HG03103 (cell line): ENCODE measurements at regions not wholly inside any gene's neighbourhood (a gene's known extent, or its start where the extent isn't known, plus 50 kb on each side); places are given as distances from the start of the nearest gene placed in this dataset.

Experiments
- ATAC-seq: cut with Tn5 transposase; IDR thresholded peaks from one replicate; pipeline ENCODE4 v1.9.1; 2021; ENCODE audit warnings: low read depth; ENCODE audit not compliant: unreplicated experiment

- no peak for ATAC-seq
Observed at GRCh38 chr2:16214861-16215260, 274.5 kb downstream of the MYCN start.

- no peak for ATAC-seq
Observed at GRCh38 chr2:16214391-16214790, 274.0 kb downstream of the MYCN start.

DNA sequence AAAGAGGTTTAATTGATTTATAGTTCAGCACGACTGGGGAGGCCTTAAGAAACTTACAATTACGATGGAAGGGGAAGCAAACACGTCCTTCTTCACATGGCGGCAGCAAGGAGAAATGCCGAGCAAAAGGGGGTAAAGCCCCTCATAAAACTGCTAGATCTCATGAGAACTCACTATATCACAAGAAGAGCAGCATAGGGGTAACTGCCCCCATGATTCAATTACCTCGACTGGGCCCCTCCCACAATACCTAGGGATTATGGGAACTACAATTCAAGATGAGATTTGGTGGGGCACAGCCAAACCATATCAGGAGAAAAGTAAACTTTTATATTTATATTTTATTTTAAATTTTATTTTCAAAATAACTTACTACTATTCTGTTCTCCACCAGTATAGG lies 272.0 kb downstream of the MYCN start:
- no peak for ATAC-seq

DNA sequence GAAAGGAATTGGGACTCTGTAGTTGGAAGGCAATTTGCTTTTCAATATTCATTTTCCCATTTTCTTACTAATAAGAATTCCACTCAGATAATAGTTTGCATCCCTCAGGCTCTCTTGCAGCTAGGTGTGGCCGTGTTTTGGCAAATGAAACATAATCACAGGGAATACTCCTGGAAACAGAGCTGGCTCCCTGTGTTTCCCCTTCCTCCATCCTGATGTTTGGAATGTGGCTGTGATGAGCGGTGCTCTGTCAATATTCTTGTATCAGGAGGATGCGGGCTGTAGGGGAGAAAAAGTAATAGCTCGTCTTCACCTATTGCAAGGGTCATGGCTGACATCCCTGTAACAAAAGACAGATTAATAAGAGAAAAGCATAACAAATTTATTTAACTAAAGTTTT lies 271.0 kb downstream of the MYCN start:
- ATAC-seq: no peak

- no peak for ATAC-seq
Observed at GRCh38 chr2:16210841-16211240, 270.5 kb downstream of the MYCN start.

DNA sequence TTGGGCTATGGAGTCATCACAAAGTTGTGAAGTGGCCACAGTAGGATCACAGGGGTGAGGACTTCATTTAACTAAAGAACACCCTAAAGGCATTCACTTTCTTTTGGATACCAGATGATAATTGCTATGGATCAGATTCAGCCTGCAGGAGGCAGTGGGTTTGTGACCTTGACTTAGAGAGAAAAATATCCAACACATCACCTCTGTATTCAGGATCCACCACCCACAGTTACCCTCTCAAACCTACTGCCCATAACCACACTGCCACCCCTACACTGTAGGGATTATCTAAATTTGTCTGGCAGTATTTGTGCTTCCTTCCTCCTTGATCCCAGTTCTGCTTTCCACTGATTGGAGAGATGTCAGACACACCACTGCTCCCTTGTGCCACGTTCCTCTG lies 269.4 kb downstream of the MYCN start:
- no peak for ATAC-seq

DNA sequence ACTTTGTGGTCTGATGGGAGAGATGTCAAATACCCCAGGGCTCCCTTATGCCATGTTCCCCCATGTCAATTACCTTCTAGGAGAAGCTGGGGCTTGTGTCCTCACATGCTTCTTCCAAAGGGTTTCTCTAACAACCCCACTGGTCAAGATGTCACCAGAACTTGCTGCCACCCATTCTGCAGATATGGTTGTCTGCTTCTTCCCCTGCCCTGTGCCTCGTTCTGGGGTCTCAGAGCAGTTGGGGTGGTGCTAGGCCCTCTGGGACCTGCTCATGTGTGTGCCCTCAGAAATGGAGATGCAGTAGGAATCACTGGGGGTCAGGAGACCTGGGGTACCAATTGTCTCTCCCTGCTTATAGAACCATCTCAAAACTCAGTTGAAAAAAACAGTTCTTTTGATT lies 268.6 kb downstream of the MYCN start:
- ATAC-seq: no peak

DNA sequence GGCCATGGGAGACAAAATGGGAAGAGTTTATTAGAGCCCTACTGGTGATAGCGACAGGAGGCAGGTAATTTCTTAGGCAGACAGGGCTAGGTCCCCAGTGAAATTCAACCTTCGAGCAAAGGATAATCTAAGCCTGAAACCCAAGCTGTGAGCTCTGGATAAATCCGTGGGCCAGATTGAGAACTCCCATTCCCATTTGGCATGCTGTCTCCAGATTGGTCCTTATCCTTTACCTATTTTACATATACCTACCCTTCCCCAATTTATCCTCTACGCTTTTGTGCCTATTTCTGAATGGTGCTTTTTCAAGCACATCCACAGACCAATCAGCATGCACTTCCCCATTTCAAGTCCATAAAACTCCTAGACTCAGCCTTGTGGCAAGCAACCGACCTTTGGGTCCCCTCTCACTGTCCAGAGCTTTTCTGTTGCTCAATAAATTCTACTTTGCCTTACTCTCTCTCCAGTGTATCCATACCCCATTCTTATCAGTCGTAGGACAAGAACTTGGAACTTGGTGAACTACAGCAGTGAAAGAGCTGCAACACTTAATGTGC lies 268.0 kb downstream of the MYCN start:
- ATAC-seq: no peak

GRCh38 chr2:16207611-16208010 lies 267.3 kb downstream of the MYCN start:
- no peak for ATAC-seq

GRCh38 chr2:16207151-16207550 lies 266.8 kb downstream of the MYCN start:
- no peak for ATAC-seq

- no peak for ATAC-seq
Observed at GRCh38 chr2:16206191-16206944, 266.0 kb downstream of the MYCN start.

- no peak for ATAC-seq
Observed at GRCh38 chr2:16205631-16206030, 265.3 kb downstream of the MYCN start.

DNA sequence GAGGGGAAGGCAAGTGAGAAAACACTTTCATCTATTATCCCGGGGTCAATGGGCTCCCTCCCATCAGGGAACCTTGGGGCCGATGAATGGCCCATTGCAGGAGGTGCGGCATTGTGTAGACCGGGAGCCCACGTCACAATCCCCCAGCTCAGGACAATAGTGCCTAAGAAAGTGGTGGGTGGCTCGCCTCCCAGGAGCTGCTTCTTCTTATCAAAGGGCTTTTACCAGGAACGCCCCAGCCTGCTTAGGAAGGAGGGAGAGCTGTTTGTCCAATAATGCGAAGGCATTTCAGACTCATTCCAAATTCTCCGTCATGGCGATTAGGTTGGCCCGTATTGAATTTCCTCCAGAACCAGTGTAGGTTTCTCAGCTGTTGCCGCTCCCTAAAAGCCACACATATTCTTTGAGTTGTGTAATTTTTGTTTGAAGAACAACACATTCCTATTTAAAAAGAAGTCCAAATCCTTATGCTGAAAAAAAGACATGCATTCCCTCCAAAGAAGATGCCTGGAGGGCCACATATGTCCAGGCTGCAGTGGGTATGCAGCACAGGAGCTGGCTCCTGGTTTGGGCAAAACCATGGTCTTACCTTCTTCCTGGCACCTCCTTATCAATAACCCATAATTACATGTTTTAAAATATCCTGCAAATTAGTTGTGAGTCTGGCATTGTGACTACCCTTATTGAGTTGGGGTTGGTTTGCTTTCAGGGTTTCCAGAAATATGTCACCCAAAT lies 264.7 kb downstream of the MYCN start:
- no peak for ATAC-seq

DNA sequence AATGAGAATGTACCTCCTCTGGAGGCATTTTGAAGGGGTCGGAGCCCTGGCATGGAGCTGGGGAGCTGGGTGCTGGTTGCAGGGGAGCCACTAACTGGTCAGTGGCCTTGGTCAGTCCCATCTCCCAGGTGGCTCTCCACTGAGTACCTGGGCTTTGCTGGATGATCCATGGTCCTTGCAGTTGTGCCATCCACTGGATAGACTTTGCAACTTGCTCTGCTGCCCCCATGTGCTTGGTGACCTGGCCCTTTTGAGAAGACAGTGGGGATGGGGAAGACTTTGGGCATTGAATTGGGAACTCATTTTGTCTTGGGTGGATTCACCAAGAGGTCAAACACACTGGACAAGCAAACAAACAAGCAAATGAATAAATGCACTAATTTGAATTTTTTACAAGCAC lies 263.9 kb downstream of the MYCN start:
- no peak for ATAC-seq

DNA sequence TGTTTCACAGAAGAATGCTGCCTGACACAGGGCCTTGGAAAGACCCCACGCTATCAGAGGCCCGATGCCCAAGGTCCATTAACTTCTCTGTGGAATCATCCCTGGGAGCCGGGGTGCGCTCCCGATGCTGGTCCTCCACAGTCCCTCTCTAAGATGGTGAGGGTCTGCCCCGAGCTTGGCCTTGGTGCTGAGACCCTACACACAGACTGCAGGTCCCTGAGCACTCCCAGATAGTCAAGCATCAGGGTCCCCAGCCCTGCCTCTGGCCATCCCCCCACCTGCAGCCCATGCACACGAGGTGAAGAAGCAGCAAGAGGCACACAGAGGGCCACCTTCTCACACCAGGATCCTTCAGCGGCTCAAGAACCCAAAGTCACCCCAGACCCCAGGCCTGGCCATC lies 263.3 kb downstream of the MYCN start:
- ATAC-seq: no peak

DNA sequence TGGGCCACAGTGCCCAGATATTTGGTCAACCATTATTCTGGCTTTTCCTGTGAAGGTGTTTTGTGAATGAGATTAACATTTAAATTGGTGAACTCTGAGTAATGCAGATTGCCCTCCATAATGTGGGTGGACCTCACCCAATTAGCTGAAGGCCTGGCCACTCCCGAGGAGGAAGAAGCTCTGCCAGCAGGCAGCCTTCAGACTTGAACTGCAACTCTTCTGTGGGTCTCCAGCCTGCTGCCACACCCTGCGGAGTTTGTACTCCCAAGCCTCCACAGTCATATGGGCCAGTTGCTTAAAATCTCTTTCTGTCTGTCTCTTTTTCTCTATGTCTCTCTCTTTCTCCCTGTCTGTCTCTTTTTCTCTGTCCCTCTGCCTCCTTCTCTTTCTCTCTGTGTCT lies 262.7 kb downstream of the MYCN start:
- ATAC-seq: no peak

DNA sequence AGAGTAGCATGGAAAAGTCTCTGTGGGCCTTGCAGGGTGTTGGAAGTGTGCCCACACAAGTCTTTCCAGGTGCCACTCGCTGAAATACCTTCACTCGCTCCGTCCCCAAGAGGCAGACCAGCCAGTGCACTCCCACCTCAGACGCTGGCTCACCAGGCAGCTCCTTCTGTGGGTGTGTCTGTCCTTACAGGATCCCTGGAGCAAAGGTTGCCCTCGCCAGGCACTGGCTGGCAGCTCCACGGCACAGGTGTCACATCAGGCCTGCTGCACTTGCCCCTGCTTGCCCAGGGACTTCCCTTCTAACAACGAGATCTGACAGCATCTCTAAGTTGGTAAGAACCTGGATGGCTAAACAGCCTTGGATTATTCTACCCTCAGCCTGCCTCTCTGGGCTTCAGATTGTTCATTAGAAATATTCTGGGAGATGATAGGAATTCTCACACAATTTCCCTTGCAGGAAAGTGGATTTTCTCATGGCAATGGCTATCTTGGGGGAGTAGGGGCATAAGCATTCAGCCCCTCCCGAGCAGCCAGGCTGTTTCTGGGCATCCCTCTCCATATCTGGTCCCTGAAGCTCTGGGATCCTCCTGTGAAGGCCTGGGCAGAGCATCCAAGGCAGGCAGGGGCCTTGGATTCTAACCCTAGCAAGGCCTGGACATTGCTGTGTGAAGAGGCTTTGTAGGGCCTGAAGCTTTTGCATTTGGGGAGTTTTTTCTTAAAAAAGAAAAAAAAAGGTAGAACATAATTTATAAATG lies 262.1 kb downstream of the MYCN start:
- no peak for ATAC-seq

GRCh38 chr2:16201848-16202247 lies 261.5 kb downstream of the MYCN start:
- no peak for ATAC-seq

- no peak for ATAC-seq
Observed at GRCh38 chr2:16200554-16201193, 260.3 kb downstream of the MYCN start.

DNA sequence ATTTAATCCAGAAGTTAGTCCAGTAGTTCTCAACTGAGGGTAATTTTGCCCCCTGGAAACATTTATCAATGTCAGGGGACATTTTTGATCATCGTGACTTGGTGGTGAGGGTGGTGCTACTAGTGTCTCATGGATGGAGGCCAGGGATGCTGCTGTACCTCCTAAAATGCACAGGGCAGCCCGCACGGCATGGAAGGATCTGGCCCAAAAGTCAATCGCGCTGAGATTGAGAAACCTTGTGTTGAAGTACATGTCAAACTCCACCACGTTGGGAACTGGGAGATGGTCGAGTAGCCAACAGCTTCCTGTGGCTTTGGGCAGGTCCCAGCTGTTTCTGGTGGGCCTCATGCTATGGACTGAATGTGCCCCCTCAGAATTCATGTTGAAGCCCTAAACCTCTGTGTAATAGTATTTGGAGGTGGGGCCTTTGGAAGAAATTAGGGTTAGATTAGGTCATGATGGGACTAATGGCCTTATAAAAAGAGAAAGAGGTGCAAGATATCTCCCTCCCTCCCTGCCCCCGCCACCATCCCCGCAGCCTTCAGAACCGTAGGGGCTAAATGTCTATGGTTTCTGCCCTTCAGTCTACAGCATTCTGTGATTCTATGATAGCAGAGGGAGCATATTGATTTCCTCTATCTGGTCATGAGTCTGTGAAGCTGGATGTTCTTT lies 259.7 kb downstream of the MYCN start:
- ATAC-seq: no peak
